Erythroblast (primary cell): ENCODE measurements at regions not wholly inside any gene's neighbourhood (a gene's known extent, or its start where the extent isn't known, plus 50 kb on each side); places are given as distances from the start of the nearest gene placed in this dataset.

Experiments
- DNase-seq, 2 experiments: peaks; one replicate each; lab custom pipeline; 2025; lab: John Stamatoyannopoulos, UW
- GATA1 ChIP-seq: IDR thresholded peaks from 2 replicates; pipeline ENCODE4 v1.6.1; 2011; ENCODE audit warnings: low read depth, mild to moderate bottlenecking, control low read depth, low read length, moderate library complexity
- POLR2A ChIP-seq: IDR thresholded peaks from 2 replicates; pipeline ENCODE4 v1.6.1; 2011; ENCODE audit warnings: mild to moderate bottlenecking, low read length

- DNase-seq: no peak
- no peak for TF ChIP-seq POLR2A
- TF ChIP-seq GATA1: no peak
Observed at GRCh38 chr17:34820248-34820801, 140.9 kb downstream of the CCT6B start.

- TF ChIP-seq POLR2A (no peak), GATA1 (no peak)
Observed at GRCh38 chr17:34817252-34818035, 143.8 kb downstream of the CCT6B start.

GRCh38 chr17:34816848-34817247 is 144.4 kb downstream of the CCT6B start:
- TF ChIP-seq POLR2A (no peak), GATA1 (no peak)
- no peak for DNase-seq

More at GRCh38 chr17:34817252-34818035, 143.8 kb downstream of the CCT6B start:
- DNase-seq: no peak

GRCh38 chr17:34813290-34813689 is 148.0 kb downstream of the CCT6B start:
- no peak for DNase-seq
- TF ChIP-seq GATA1 (no peak), POLR2A (no peak)

- DNase-seq: no peak
- TF ChIP-seq POLR2A (no peak), GATA1 (no peak)
Observed at GRCh38 chr17:34811561-34811960, 149.7 kb downstream of the CCT6B start.

- TF ChIP-seq GATA1 (no peak), POLR2A (no peak)
Observed at GRCh38 chr17:34800661-34801060, 160.6 kb downstream of the CCT6B start.

GRCh38 chr17:34799751-34800150 is 161.5 kb downstream of the CCT6B start:
- no peak for DNase-seq
- TF ChIP-seq GATA1 (no peak), POLR2A (no peak)

More at GRCh38 chr17:34800661-34801060, 160.6 kb downstream of the CCT6B start:
- peak in 1 of 2 experiments; percentile 6 for DNase-seq

GRCh38 chr17:34798581-34798980 is 162.7 kb downstream of the CCT6B start:
- DNase-seq: no peak
- TF ChIP-seq GATA1 (no peak), POLR2A (no peak)

GRCh38 chr17:34797720-34798119 is 163.5 kb downstream of the CCT6B start:
- peak; percentile 20 to 41 for DNase-seq
- TF ChIP-seq GATA1 (no peak), POLR2A (no peak)

GRCh38 chr17:34793231-34793908 is 167.9 kb downstream of the CCT6B start:
- TF ChIP-seq GATA1 (no peak), POLR2A (no peak)
- DNase-seq: no peak

- no peak for DNase-seq
- no peak for TF ChIP-seq POLR2A
- no peak for TF ChIP-seq GATA1
Observed at GRCh38 chr17:34788696-34789095, 172.6 kb downstream of the CCT6B start.

- DNase-seq: no peak
- TF ChIP-seq GATA1 (no peak), POLR2A (no peak)
Observed at GRCh38 chr17:34784526-34784925, 176.7 kb downstream of the CCT6B start.

GRCh38 chr17:34782271-34782670 is 179.0 kb downstream of the CCT6B start:
- TF ChIP-seq GATA1: no peak
- no peak for TF ChIP-seq POLR2A

GRCh38 chr17:34781571-34782108 is 179.6 kb downstream of the CCT6B start:
- no peak for TF ChIP-seq POLR2A
- no peak for TF ChIP-seq GATA1
- DNase-seq: no peak

More at GRCh38 chr17:34782271-34782670, 179.0 kb downstream of the CCT6B start:
- DNase-seq: no peak
